Cerebellar nuclear complex (tissue), 1 donor: ENCODE measurements at regions not wholly inside any gene's neighbourhood (a gene's known extent, or its start where the extent isn't known, plus 50 kb on each side); places are given as distances from the start of the nearest gene placed in this dataset.

Source experiments
- DNase-seq, 2 experiments: peaks; one replicate each; lab custom pipeline; 2025; lab: John Stamatoyannopoulos, UW

DNA sequence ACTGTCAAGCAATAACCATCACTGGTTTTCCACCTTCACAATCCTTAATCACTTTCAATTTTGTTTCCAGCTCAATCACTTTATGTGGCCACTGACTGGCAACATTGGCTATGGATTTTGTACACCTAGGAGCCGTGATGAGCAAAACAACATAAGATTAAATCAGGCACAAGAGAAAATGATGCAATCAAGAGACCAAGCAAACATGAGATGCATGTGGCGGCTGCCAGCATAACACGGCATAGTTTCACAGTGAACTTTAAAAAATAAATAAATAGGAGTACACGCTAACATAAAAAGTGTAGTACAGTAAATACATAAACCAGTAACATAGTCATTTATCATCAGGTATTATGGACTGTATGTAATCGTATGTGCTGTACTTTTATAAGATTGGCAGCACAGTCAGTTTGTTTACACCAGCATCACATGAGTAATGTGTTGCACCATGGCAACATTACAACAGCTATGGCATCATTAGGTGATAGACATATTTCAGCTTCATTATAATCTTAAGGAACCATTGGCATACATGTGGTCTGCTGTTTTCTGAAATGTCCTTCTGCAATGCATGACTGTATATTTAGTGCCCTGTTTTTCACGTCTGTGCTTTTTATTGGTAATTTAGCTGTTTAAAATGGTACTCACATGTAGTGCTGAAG is 83.3 kb upstream of the PRDM11 start:
- DNase-seq, result no peak

DNA sequence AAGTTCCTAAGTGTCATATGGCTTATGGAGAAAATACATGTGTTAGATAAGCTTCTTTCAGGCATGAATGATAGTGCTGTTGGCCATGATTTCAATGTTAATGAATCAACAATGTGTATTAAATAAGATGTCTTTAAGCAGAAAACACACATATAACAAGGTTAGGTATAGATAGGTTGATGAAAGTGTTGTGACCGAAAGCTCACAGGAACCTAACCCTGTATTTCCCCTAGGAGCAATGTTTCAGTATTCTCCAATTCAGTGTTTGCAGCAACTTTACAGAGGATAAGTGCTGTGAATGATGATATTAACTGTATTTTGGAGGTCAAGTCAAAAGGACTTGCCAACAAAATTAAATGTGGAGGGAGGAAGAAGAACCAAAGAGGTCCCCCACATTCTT is 82.8 kb upstream of the PRDM11 start:
- DNase-seq, result no peak

DNA sequence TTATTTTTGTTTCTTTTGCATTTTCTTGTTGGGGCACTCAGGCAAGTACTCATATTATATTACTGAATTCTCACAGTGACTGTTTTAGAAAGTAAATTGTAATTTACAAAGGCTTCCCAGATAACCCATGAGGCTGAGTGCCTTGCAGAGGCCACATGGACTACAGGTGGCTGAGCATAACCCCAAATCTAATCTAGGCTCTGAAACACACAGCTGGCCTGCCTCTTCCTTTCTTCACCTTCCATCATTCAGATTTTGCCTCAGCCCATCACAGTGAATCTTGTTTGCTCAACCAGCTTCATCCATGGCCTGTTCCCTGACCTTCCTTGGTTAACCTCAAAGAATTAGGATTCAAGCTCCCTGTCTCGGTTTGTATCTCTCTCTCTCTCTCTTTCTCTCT is 78.5 kb upstream of the PRDM11 start:
- DNase-seq, result no peak

DNA sequence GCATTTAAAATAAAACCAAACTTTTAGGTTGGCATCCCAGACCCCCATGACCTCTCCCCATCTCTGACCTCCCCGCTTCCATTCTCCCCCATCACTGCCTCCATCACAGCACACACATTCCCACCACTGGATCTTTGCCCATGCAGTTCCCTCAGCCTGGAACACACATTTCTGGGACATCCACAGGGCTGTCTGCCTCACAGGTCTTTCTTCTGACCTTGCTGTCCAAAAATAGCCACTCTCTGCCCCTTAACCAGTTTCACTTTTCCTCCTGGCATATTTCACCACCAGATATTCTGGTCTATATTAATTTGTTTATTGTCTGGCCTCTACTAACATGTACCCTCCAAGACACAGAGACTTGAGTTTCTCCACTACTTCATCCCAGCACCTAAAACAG is 75.2 kb upstream of the PRDM11 start:
- DNase-seq, result no peak

DNA sequence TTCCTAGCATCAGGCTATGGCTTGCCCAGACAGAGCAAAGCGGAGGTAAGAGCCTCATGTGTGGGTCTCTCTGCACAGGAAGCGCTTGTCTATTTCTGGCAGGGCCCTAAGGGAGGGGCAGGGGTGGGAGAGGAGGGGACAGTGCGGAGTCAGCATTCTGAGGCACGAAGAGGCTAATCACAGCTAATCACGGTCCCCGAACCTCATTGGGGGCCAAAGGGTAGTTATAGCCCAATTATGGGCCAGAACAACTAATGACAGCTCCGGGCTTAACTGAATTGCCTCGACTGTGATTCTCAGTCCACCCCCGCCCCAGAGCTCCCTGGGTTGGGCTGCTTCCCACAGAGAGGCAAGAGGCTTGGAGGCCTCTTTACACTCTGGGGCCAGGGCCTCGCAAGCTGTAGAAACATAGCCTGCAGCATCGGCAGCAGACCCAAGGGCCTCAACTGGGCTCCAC is 72.7 kb upstream of the PRDM11 start:
- DNase-seq, result no peak

DNA sequence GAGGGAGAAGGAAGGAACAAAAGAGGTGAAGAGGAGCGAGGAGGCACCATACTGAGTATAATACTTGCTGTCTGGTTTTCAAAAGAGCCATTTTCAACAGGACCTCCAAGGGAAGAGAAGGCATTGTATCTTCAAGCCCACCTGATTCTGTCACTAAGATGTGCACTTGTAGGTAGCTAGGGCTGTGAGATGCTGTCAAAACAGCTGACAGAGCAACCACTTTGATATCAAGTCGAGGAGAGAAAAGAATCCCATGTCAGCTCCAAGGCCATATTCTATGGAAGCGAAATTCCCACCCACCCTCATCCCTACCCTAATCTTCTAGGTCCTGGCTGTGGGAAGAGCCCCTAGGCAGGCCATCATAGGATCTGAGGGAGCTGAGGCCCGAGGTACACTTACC is 70.9 kb upstream of the PRDM11 start:
- no peak for DNase-seq

DNA sequence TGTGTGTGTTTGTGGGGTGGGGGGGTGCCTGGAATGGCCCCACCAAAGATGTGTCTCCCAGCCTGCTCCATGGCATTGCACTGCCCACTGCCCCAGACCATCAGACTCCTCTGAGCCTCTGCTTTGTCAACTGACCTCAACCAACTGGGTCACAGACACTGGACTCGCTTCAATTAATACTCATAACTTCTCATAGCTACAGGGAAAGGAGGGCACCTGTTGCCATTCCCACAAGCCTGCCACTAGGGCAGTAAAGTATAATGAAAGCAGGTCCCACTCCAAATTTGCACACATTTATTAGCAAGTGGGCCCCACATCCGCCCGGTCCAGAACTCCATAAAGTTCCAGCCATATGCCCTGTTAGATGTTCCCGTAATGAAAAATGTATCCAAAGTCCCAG is 70.5 kb upstream of the PRDM11 start:
- no peak for DNase-seq

DNA sequence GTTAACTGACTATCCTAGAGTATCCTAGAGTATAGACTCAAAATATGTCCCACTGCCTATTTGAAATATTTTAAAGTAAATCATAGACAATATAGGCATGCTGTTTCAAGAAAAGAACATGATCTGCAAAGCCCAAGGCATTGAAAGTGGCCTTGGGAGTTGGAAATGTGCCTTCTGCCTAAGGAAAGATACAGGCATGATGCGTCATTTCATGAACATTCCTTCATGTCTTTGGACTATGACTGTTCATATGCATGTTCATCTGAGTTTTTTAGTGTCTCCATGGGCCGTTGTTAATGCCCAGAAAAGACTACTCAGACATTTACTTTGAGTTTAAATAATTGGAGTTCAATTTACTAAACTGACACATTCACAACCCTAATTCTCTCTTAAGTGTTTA is 69.7 kb upstream of the PRDM11 start:
- no peak for DNase-seq

DNA sequence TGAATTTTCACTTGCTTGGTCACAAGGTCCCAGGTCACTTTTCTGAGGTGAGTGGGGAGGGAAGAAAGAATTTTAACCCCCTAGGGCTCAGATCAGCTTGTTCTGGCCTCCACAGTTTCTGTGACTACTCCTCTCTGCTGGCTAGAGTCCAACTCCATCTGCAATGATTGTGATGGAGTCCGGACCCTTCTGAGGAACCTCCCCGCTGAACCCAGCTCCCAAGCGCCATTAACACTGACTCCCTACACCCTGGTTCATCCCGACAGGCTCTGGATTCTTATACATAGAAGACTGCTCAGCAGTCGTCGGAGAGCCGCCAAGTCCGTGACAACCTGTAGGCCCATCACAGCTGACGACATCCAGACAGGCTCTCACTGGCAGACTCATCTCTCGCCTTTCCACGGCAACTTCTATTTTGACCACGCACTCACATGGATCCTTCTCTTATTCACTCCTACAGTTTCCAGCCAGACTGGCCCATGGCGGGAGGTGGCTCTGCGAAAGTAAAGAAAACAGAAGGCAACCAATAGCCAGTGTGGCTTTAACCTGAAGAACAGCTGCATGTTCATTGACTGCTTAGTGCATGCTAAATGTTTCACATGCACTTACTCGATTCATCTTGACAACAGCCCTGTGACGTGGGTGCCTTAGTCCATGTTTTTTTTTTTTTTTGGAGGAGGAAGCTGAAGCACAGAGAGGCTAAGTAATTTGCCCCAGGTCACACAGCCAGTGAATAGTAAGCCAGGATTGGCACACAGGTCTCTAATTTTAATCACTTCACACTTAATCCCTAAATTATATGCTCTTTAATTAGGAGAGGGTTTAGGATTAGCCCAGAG is 68.0 kb upstream of the PRDM11 start:
- no peak for DNase-seq

DNA sequence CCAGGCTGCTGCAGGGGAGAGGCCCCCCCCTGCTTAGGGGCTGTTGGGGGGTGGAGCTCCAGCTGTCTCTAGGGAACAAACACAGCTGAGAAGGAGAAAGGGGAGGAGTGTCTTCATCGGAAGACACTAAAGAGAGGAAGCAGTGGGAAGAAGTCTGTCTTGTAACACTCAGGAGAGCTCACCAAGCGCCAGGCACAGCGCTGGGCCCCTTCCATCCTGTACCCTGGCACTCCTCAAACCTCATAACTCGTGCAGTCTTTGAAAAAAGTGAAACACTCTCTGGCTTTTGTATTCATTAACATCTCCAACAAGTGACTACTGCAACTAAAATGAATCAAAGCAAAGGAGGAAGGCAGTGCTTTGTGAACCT is 67.4 kb upstream of the PRDM11 start:
- DNase-seq, result no peak

DNA sequence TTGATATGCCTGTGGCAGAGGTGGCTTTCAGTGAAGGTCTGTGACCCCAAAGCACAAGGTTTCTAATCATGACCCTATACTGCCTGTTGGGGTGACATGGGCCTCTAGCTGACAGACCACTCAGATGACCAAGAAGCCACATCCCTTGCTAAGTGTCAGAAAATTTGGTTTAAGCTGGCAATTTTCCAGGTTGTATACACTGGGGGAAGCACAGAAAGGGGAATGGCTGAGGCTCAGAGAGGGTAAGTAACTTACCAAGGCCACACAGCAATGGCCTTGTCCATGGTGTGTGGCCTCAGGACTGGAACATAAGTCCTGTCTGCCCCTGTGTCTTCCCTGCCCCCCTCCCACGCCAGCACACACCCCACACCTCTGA is 66.9 kb upstream of the PRDM11 start:
- DNase-seq, result no peak

DNA sequence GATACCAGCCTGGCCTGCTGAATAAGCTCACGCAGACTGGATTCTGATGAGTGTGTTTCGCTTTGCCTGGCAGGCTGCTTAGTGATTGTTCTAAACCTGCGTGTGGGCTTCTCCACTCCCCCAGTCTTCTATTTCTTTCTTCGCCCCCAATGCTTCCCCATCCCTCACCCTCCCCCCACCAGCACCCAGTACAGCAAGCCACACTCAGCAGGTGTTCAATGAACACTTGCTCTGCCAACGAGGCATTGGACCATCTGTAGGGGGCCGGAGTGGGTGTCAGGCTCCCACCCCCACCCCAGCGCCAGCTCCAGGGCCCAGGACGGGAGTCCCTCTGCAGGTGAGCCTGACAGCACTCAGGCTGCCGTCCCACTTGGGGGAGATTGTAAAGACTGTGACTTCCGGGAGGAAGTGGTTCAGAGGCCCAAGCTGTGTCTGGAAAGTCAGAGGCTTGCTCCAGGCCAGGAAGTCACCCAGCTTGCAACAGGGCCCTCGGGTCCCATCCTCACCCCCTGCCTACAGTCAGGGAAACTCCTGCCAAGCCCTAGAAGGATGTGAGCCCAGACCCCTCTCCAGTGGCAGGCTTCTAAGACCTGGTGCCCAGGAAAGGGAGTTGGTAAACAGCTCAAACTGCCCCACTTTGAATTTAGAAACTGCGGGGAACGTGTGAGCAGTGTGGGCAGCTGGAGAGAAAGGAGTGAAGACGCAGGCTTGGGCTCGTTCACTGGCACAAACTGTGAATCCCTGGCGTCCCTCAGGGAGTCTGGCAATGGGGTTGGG is 66.3 kb upstream of the PRDM11 start:
- no peak for DNase-seq

DNA sequence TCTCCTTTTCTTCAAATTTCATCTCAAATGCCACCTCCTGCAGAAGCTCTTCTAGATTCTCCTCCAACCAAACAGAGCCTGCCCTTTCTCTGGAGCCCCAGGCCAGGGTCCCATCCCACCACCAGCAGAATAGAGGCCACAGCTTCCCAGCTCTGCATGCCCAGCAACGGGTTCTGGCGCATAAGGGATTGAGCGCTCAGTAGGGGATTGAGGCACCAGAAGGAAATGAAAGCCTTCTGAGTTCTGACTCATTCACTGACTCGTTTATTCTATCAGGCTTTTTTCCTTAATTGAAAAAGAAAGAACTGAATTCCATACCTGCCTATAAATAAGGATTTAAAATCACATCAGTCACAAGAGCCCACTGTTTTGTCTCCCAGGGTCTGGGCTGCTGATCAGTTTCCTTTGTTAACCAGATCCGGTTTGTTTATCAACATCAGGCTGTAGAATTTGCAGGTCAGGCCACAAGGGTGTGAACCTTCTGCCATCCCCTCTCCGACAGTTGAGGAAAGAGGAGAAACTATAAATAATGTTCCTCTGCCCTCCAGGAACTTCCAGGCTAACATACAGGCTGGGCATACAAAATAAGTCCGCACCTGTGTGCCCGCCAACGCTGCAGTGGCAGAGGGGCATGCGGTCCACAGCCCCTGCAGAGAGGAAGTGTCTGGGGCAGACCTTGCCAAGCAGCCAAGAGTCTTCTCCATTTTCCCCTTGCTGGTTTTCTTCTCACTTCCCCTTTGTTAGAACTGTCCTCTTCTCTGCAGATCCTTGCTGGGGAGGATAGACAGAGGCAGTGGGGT is 63.5 kb upstream of the PRDM11 start:
- DNase-seq, result no peak

DNA sequence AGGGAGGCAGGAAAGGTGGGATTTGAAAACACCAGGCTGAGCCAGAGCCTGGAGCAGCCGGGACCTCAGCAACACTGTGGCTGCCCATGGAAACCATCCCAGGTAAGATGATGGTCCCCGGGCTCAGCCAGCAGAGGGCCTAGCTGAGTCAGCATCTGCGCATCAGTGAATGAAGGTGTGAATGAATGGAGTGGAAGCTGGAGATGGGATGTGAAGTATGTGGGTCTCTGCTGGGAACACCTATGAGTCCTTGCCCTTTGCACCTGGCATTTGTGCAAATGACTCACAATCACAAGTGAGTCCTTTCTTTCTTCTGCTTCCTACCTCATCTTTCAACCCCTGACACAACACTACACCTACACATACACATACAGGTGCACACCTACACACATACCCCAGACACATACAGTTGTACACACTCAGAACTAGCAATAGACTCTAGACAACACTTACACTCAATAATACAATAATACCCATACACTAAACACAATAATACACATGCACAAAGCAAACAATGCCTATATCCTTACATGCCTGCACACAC is 62.8 kb upstream of the PRDM11 start:
- no peak for DNase-seq

DNA sequence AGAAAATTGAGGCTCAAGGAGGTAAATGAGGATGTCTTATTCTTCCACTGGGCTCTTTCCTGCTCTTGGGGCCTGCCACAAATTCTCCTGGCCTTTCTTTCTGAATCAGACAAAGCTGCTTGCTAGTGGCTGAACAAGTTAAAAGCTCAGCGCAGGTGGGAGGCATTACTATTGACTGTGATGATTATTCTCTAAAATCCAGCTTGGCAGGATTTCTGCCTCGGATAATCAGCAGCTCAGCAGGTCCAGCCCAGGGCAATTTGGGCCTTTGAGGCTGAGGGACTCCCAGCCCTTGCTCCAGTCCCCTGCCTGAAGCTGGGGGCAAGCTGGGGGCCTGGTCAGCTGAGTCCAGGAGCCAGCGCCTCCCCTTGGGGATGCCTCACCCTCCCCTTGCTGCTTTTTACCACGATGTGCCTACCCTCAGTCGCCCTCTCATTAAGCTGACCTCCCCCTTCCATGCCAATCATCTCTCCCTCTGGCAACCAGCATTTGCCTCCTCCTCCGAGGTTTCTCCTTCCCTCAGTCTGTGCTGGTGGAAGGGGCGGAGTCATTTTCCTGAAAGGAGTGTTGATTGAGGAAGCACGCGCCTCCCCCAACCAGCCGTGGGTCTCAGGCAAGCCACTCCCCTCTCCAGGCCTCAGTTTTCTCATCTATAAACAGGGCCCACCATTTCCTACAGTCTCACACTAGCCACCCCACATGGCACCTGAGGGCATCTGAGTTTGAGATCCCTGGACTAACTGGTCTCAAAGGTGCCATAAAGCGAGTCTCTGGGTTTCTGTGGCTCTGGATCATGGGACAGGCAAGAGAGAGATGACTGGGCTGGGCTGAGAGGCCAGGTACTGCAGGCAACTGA is 60.6 kb upstream of the PRDM11 start:
- no peak for DNase-seq

DNA sequence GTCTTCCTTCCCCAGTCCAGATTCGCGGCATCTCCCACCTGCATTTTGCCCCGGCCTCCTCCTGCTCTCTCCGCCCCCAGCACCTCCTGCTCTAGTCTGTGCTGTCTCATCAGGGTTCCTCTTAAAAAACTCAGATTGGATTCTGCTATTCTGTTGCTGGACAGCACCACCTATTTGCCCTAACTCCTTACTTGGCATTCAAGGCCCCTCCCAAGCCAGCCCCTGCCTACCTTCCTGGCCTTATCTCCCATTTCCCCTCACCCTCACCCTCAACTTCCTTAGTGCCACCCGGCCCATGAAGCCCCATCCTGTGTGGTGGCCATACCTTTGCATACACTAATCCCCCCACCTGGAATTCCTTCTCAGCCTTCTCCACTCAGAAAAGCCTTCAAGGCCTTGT is 59.9 kb upstream of the PRDM11 start:
- no peak for DNase-seq

DNA sequence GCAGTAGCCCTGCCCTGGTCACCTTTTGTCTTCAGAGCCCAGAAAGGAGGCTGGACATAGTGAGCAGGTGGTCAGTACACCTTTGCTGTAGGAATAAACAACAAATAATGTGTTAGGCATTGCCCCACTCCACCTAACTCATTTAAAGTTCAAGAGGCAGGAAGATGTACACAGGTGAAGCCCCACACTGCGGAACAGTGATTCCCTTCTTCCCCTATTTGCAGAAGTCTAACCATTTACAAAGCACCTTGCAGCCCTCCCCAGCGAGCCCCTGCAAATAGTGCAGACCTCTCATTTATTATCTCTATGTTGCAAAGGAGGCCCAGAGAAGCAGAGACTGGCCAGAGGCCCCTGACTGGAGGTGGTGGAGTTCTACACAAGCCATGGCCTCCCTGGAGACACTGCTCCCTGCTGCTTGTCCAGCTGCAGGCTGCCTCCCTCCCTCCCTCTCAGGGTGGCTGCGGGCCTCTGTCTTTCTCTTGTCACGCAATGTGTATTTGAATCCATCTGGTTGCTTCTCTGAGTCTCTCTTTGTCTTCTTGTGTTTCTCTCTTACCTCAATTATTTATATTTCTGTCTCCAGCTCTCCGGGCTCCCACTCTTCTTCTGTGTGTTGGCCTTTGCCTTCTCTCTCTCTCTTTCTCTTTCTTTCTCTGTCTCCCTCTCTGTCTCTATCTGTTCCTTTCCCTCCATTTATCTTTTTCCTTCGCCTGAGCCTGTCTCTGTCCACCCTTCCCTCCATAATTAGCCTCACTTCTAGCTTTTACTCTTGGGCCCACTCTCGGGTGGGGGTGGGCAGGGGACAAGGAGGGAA is 59.1 kb upstream of the PRDM11 start:
- no peak for DNase-seq

DNA sequence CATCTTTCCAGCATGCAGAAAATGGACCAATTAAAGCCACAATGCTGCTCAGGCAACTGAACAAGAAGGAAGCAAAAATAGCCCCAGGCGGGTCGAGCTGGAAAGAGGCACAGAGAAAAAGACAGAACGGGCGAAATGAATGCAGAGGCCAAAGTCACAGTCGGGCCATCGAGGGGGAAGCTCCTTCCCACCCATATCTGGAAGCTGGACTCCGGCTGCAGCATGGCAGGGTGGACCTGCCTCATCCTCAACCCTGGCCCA is 58.6 kb upstream of the PRDM11 start:
- DNase-seq, result no peak

DNA sequence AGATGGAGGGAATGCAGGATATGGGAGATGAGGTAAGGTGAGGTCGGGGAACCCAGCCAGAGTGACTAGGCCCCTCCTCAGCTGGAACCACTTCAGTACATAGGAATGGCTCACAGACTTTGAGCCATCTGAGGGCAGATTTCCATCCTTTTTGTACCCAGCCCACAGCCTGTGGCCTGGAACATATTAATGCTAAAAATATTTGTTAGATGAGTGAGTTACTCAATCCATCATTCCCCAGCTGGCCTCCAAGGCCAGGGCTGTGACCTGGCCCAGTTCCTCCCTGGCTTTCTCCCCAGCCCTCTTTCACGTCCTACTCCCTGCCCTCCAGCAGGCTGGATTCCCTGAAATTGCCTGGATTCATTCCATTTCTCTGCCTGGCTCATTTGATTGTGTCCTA is 57.2 kb upstream of the PRDM11 start:
- peak; percentile 85 to 98 for DNase-seq
